ENCODE measurements at regions not wholly inside any gene's neighbourhood (a gene's known extent, or its start where the extent isn't known, plus 50 kb on each side); places are given as distances from the start of the nearest gene placed in this dataset.
"Not testable (repeated sequence)": the region's sequence is repeated elsewhere in the genome, so short reads cannot be mapped to it uniquely, and the experiment has no call there.

DNA sequence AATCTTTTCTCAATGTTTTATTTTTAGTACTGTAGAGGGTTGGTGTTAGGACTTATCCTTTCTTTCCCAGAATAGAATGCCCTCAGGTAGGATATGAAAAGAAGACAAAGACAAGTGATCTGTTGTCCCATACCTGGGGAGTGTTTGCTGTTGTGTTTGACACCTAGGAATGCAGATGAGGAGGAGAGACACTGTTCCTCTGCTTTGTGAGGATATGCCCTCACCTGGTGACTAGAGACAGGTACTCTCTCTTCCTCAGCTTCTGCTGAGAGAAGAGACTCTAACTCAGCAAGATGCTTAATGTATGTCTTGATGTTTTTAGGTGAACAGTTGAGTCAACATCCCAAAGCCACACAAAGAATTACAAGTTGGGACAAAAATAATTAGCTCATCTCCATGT lies 468.4 kb downstream of the PRR16 start:
- no peak for ATAC-seq

DNA sequence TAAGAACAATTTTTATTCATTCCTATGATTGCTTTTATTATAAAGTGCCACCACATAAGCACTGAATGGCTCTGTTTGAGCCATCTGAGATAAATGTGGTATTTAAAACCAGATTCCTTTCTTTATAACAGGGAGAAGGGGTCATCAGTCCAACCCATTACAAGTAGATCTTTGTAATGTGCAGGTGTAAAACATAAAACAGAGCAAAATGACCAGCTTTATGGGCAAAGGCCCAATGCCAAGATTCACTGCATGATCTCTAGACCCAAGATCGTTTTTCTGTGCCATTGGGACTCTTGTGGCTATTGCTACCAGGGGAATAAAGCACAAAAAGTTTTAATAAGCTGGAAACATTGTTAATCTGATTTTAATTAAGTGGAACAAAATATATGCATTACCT lies 469.9 kb downstream of the PRR16 start:
- H3K4me3 ChIP-seq (ENCODE audit: low read length), result no peak overlapping the region
- no peaks in the 10 kb centered on the region for H3K36me3 ChIP-seq (ENCODE audit: control insufficient read depth in 2 of 3, insufficient read depth in 3 of 3, low read length in 3 of 3)
- DNase-seq (no peak), ATAC-seq (no peak)
- no peaks in the 10 kb centered on the region for H3K4me1 ChIP-seq (ENCODE audit: control insufficient read depth in 2 of 2, insufficient read depth in 2 of 2, low read length in 2 of 2)
- Mint-ChIP-seq H3K36me3 (no peaks in the 10 kb centered on the region), H3K9me3 (peaks cover 0 to 22% (median 1%) of the 10 kb centered on the region in 11 donors), H3K4me1 (no peaks in the 10 kb centered on the region), H3K27me3 (no peaks in the 10 kb centered on the region), H3K4me3 (no peak overlapping the region), H3K27ac (no peak overlapping the region)
- CTCF ChIA-PET, result no interaction called here
- intact Hi-C loops (cut with micrococcal nuclease), result no loop called here
- no peak overlapping the region for H3K27ac ChIP-seq (ENCODE audit: low read depth, low read length)
- no peaks in the 10 kb centered on the region for H3K9me3 ChIP-seq (ENCODE audit: control insufficient read depth in 2 of 3, low read length in 3 of 3)
- H3K27me3 ChIP-seq (ENCODE audit: control insufficient read depth in 2 of 2, insufficient read depth in 2 of 2, low read length in 2 of 2), result no peaks in the 10 kb centered on the region
- POLR2A ChIA-PET, result no interaction called here

More for the DNA sequence above, 468.4 kb downstream of the PRR16 start:
- CTCF ChIA-PET, result no interaction called here
- no peaks in the 10 kb centered on the region for H3K36me3 Mint-ChIP-seq
- intact Hi-C loops (cut with micrococcal nuclease), result no loop called here
- no peaks in the 10 kb centered on the region for H3K27me3 Mint-ChIP-seq
- H3K27ac Mint-ChIP-seq, result no peak overlapping the region
- Histone ChIP-seq H3K4me1 (ENCODE audit: control insufficient read depth in 2 of 2, insufficient read depth in 2 of 2, low read length in 2 of 2) (no peaks in the 10 kb centered on the region), H3K27ac (ENCODE audit: low read depth, low read length) (no peak overlapping the region), H3K36me3 (ENCODE audit: control insufficient read depth in 2 of 3, insufficient read depth in 3 of 3, low read length in 3 of 3) (no peaks in the 10 kb centered on the region), H3K9me3 (ENCODE audit: control insufficient read depth in 2 of 3, low read length in 3 of 3) (no peaks in the 10 kb centered on the region), H3K4me3 (ENCODE audit: low read length) (no peak overlapping the region), H3K27me3 (ENCODE audit: control insufficient read depth in 2 of 2, insufficient read depth in 2 of 2, low read length in 2 of 2) (no peaks in the 10 kb centered on the region)
- POLR2A ChIA-PET, result no interaction called here
- no peak overlapping the region for H3K4me3 Mint-ChIP-seq
- no peaks in the 10 kb centered on the region for H3K4me1 Mint-ChIP-seq
- peaks cover 0 to 25% (median 1%) of the 10 kb centered on the region in 11 donors for H3K9me3 Mint-ChIP-seq
- DNase-seq, result no peak

DNA sequence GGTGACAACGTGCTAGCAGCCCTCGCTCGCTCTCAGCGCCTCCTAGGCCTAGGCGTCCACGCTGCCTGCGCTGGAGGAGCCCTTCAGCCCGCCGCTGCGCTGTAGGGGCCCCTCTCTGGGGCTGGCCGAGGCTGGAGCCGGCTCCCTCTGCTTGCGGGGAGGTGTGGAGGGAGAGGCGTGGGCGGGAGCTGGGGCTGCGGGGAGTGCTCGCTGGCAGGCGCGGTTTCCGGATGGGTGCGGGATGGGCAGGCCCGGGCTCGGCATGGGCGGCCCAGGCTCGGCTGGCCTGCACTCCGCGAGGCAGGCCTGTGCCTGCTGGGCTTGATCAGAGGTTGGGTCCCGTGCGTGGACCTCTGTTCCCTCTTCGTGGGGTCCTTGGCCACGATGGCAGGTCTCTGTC lies 472.6 kb downstream of the PRR16 start:
- Histone ChIP-seq H3K9me3 (ENCODE audit: control insufficient read depth in 2 of 3, low read length in 3 of 3) (no peaks in the 10 kb centered on the region), H3K4me1 (ENCODE audit: control insufficient read depth in 2 of 2, insufficient read depth in 2 of 2, low read length in 2 of 2) (no peaks in the 10 kb centered on the region), H3K36me3 (ENCODE audit: control insufficient read depth in 2 of 3, insufficient read depth in 3 of 3, low read length in 3 of 3) (no peaks in the 10 kb centered on the region), H3K4me3 (ENCODE audit: low read length) (no peak overlapping the region), H3K27me3 (ENCODE audit: control insufficient read depth in 2 of 2, insufficient read depth in 2 of 2, low read length in 2 of 2) (no peaks in the 10 kb centered on the region), H3K27ac (ENCODE audit: low read depth, low read length) (no peak overlapping the region)
- H3K4me3 Mint-ChIP-seq, result no peak overlapping the region
- H3K36me3 Mint-ChIP-seq, result no peaks in the 10 kb centered on the region
- no peak overlapping the region for H3K27ac Mint-ChIP-seq
- CTCF ChIA-PET, result no interaction called here
- ATAC-seq, result no peak
- H3K4me1 Mint-ChIP-seq, result no peaks in the 10 kb centered on the region
- H3K27me3 Mint-ChIP-seq, result no peaks in the 10 kb centered on the region
- no peak for DNase-seq
- H3K9me3 Mint-ChIP-seq, result peaks cover 0 to 15% (median 1%) of the 10 kb centered on the region in 11 donors
- intact Hi-C loops (cut with micrococcal nuclease), result no loop called here
- POLR2A ChIA-PET, result no interaction called here

DNA sequence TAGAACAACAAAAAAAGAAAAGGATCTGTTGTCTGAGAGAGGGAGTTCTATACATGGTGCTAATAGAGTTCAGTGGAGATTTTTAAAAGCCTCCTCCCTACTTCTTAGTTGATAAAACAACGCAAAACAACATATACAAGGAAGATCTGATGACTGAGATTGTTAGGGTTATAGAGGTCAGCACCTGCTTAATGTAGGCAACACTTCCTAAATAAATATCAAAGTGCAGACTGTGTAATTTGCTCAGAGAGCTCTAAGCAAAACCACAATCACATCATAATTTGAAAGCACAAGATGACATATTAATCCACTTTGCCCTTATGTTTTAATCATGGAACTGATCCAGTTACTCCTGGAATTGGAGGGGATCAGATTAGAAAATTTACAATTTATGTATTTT lies 474.5 kb downstream of the PRR16 start:
- H3K36me3 ChIP-seq (ENCODE audit: control insufficient read depth in 2 of 3, insufficient read depth in 3 of 3, low read length in 3 of 3), result no peaks in the 10 kb centered on the region
- no peaks in the 10 kb centered on the region for H3K9me3 ChIP-seq (ENCODE audit: control insufficient read depth in 2 of 3, low read length in 3 of 3)
- H3K4me1 ChIP-seq (ENCODE audit: control insufficient read depth in 2 of 2, insufficient read depth in 2 of 2, low read length in 2 of 2), result no peaks in the 10 kb centered on the region
- ATAC-seq, result no peak
- ChIA-PET CTCF (no interaction called here), POLR2A (no interaction called here)
- H3K27me3 Mint-ChIP-seq, result no peaks in the 10 kb centered on the region
- intact Hi-C loops (cut with micrococcal nuclease), result no loop called here
- no peak overlapping the region for H3K4me3 ChIP-seq (ENCODE audit: low read length)
- no peak overlapping the region for H3K27ac ChIP-seq (ENCODE audit: low read depth, low read length)
- H3K4me3 Mint-ChIP-seq, result no peak overlapping the region
- no peak overlapping the region for H3K27ac Mint-ChIP-seq
- DNase-seq, result no peak
- H3K36me3 Mint-ChIP-seq, result no peaks in the 10 kb centered on the region
- no peaks in the 10 kb centered on the region for H3K27me3 ChIP-seq (ENCODE audit: control insufficient read depth in 2 of 2, insufficient read depth in 2 of 2, low read length in 2 of 2)
- H3K9me3 Mint-ChIP-seq, result peaks cover 0 to 17% (median 1%) of the 10 kb centered on the region in 11 donors
- no peaks in the 10 kb centered on the region for H3K4me1 Mint-ChIP-seq

DNA sequence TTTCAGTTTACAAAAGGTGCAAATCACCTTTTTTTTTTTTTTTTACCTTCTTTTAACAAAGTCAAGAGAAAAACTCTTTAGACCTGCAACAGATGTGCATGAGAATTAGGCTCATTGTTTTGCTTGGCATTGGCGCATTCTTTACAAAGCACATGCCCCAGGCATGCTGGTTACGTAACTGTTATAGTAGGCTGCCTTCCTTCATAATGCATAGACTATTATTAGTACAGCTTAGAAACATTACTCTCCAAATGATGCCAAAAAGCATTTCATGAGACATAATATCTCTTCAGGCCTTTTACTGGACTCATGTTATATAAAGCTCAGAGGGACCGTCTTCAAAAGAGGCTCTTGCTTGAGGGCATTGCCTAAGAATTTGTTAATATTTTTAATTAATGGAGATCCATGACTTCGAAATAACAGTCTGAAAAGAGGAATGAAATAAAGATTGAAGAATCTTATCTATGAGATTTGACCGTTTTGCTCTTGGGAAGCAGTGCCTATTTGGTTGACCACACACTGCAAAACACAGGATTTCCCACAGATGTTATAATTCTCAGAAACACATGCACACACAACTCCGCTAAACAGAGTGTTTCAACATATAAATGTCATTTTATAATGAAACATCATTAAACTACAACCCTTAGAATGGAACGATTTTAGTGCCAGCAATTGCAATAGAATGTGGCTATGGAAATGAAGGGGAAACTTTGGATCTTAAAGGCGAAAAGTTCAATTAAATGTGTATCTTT lies 478.7 kb downstream of the PRR16 start:
- H3K36me3 ChIP-seq (ENCODE audit: control insufficient read depth in 2 of 3, insufficient read depth in 3 of 3, low read length in 3 of 3), result no peaks in the 10 kb centered on the region
- ChIA-PET CTCF (no interaction called here), POLR2A (no interaction called here)
- H3K27me3 Mint-ChIP-seq, result no peaks in the 10 kb centered on the region
- H3K4me3 Mint-ChIP-seq, result no peak overlapping the region
- H3K27ac ChIP-seq (ENCODE audit: low read depth, low read length), result no peak overlapping the region
- no peak overlapping the region for H3K4me3 ChIP-seq (ENCODE audit: low read length)
- DNase-seq (no peak), ATAC-seq (no peak)
- no peaks in the 10 kb centered on the region for H3K9me3 ChIP-seq (ENCODE audit: control insufficient read depth in 2 of 3, low read length in 3 of 3)
- H3K27ac Mint-ChIP-seq, result no peak overlapping the region
- H3K4me1 ChIP-seq (ENCODE audit: control insufficient read depth in 2 of 2, insufficient read depth in 2 of 2, low read length in 2 of 2), result no peaks in the 10 kb centered on the region
- H3K27me3 ChIP-seq (ENCODE audit: control insufficient read depth in 2 of 2, insufficient read depth in 2 of 2, low read length in 2 of 2), result no peaks in the 10 kb centered on the region
- intact Hi-C loops (cut with micrococcal nuclease), result no loop called here
- H3K4me1 Mint-ChIP-seq, result no peaks in the 10 kb centered on the region
- H3K36me3 Mint-ChIP-seq, result no peaks in the 10 kb centered on the region
- peaks cover 0 to 12% (median 0%) of the 10 kb centered on the region in 11 donors for H3K9me3 Mint-ChIP-seq

DNA sequence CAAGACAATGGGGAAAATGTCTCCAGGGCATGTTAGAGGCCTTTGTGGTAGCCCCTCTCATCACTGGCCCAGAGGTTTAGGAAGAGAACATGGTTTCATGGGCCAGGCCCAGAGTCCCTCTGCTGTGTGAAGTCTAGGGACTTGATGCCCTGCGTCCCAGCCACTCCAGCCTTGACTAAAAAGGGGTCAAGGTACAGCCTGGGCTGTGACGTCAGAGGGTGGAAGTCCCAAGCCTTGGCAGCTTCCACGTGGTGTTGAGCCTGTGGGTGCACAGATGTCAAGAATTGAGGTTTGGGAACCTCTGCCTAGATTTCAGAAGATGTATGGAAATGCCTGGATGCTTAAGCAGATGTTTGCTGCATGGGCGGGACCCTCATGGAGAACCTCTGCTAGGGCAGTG lies 485.5 kb downstream of the PRR16 start:
- H3K36me3 Mint-ChIP-seq; H3K36me3 ChIP-seq (ENCODE audit: control insufficient read depth in 2 of 3, insufficient read depth in 3 of 3, low read length in 3 of 3); H3K27me3 Mint-ChIP-seq; H3K27ac ChIP-seq (ENCODE audit: low read depth, low read length); ATAC-seq; H3K4me1 ChIP-seq (ENCODE audit: control insufficient read depth in 2 of 2, insufficient read depth in 2 of 2, low read length in 2 of 2); CTCF ChIA-PET; H3K27me3 ChIP-seq (ENCODE audit: control insufficient read depth in 2 of 2, insufficient read depth in 2 of 2, low read length in 2 of 2); H3K4me3 Mint-ChIP-seq; H3K27ac Mint-ChIP-seq; H3K4me1 Mint-ChIP-seq; DNase-seq; intact Hi-C loops (cut with micrococcal nuclease); POLR2A ChIA-PET; H3K9me3 ChIP-seq (ENCODE audit: control insufficient read depth in 2 of 3, low read length in 3 of 3); H3K4me3 ChIP-seq (ENCODE audit: low read length): not testable (repeated sequence)
- peaks cover 4 to 29% (median 13%) of the 10 kb centered on the region in 11 donors for H3K9me3 Mint-ChIP-seq

DNA sequence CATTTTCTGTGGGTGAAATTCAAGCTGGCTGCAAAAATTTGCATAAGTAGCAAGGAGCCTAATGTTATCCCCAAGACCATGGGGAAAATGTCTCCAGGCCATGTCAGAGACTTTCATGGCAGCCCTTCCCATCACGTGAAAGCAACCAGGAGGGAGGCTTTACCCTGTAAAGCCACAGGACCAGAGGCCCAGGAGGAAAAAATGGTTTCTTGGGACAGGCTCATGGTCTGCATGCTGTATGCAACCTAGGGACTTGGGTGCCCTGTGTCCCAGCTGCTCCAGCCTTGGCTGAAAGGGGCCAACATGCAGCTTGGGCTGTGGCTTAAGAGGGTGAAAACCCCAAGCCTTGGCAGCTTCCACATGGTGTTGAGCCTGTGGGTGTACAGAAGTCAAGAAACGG lies 489.3 kb downstream of the PRR16 start:
- H3K4me3 ChIP-seq (ENCODE audit: low read length); POLR2A ChIA-PET; H3K4me1 ChIP-seq (ENCODE audit: control insufficient read depth in 2 of 2, insufficient read depth in 2 of 2, low read length in 2 of 2); H3K36me3 ChIP-seq (ENCODE audit: control insufficient read depth in 2 of 3, insufficient read depth in 3 of 3, low read length in 3 of 3); H3K27ac Mint-ChIP-seq; H3K27ac ChIP-seq (ENCODE audit: low read depth, low read length); H3K9me3 ChIP-seq (ENCODE audit: control insufficient read depth in 2 of 3, low read length in 3 of 3); DNase-seq; H3K4me3 Mint-ChIP-seq; H3K27me3 ChIP-seq (ENCODE audit: control insufficient read depth in 2 of 2, insufficient read depth in 2 of 2, low read length in 2 of 2); H3K4me1 Mint-ChIP-seq; H3K27me3 Mint-ChIP-seq; ATAC-seq; CTCF ChIA-PET; H3K36me3 Mint-ChIP-seq; intact Hi-C loops (cut with micrococcal nuclease): not testable (repeated sequence)
- H3K9me3 Mint-ChIP-seq, result peaks cover 4 to 33% (median 20%) of the 10 kb centered on the region in 11 donors

Measured in naive thymus-derived CD4-positive, alpha-beta T cell (primary cell).